A673 (cell line): ENCODE measurements at regions not wholly inside any gene's neighbourhood (a gene's known extent, or its start where the extent isn't known, plus 50 kb on each side); places are given as distances from the start of the nearest gene placed in this dataset.

ENCODE experiments used
- BruUV-seq: library from RNA; stranded (reverse); fragments of 400-500 nt; replicated peaks from 2 replicates; lab custom pipeline; 2021; lab: Mats Ljungman, UMichigan
- CTCF ChIA-PET: fragments of 300-600 bp; sonication (Branson Sonifier 250); formaldehyde crosslinking; loops from one replicate; lab custom pipeline; 2022; ENCODE audit warnings: antibody characterized with exemption; lab: Charles Lee
- POLR2A ChIA-PET: fragments of 300-600 bp; sonication (Branson Sonifier 250); formaldehyde crosslinking; loops from one replicate; lab custom pipeline; 2022; ENCODE audit warnings: antibody characterized with exemption; ENCODE audit not compliant: low non-redundant PET; lab: Charles Lee
- DNase-seq: peaks from one replicate; pipeline ENCODE4 v3.0.0-alpha.2; 2015; ENCODE audit warnings: low spot score
- H3K27ac ChIP-seq: fragments of 200-600 bp; sonication (generic); 2 replicates; pipeline ENCODE4 v1.5.1; 2016; ENCODE audit warnings: mixed run types, low read depth, mild to moderate bottlenecking, mixed read lengths, antibody characterized with exemption, low read length; ENCODE audit not compliant: poor library complexity, severe bottlenecking
- H3K27me3 ChIP-seq: fragments of 200-600 bp; sonication (generic); replicated peaks from 2 replicates; pipeline ENCODE4 v1.6.1; 2017; ENCODE audit warnings: mixed run types, low read depth, mild to moderate bottlenecking, mixed read lengths, antibody characterized with exemption, low read length; ENCODE audit not compliant: insufficient read depth, poor library complexity
- H3K36me3 ChIP-seq: fragments of 200-600 bp; sonication (generic); 2 replicates; pipeline ENCODE4 v1.6.1; 2016; ENCODE audit warnings: mixed run types, mild to moderate bottlenecking, mixed read lengths, antibody characterized with exemption, low read length; ENCODE audit not compliant: insufficient read depth, poor library complexity, severe bottlenecking
- H3K4me1 ChIP-seq: fragments of 200-600 bp; sonication (generic); 2 replicates; pipeline ENCODE4 v1.6.1; 2017; ENCODE audit warnings: mixed run types, mild to moderate bottlenecking, mixed read lengths, antibody characterized with exemption, low read length; ENCODE audit not compliant: insufficient read depth, poor library complexity, severe bottlenecking
- H3K4me3 ChIP-seq: fragments of 200-600 bp; sonication (generic); 2 replicates; pipeline ENCODE4 v1.5.1; 2016; ENCODE audit warnings: low read depth, mixed run types, mild to moderate bottlenecking, mixed read lengths, low read length; ENCODE audit not compliant: poor library complexity, severe bottlenecking
- H3K9me3 ChIP-seq: fragments of 200-600 bp; sonication (generic); 2 replicates; pipeline ENCODE4 v1.6.1; 2016; ENCODE audit warnings: mixed run types, low read depth, mild to moderate bottlenecking, mixed read lengths, antibody characterized with exemption, low read length; ENCODE audit not compliant: poor library complexity, severe bottlenecking
- CTCF ChIP-seq: fragments of 300-800, 200-600 bp; sonication (generic); conservative IDR thresholded peaks from 2 replicates; pipeline ENCODE4 v1.5.1; 2017; ENCODE audit warnings: low read depth, mild to moderate bottlenecking, antibody characterized with exemption, low read length, moderate library complexity, mixed read lengths
- EZH2 ChIP-seq: fragments of 200-600 bp; sonication (generic); IDR thresholded peaks from 2 replicates; pipeline ENCODE4 v1.6.1; 2017; ENCODE audit warnings: borderline replicate concordance, low read depth, mild to moderate bottlenecking, mixed read lengths, antibody characterized with exemption, low read length; ENCODE audit not compliant: poor library complexity, severe bottlenecking
- intact Hi-C: fragments of 100-400 bp; cut with micrococcal nuclease; formaldehyde crosslinking; loops from one replicate; pipeline ENCODE4 v1.10.0; 2022; ENCODE audit not compliant: unreplicated experiment

DNA sequence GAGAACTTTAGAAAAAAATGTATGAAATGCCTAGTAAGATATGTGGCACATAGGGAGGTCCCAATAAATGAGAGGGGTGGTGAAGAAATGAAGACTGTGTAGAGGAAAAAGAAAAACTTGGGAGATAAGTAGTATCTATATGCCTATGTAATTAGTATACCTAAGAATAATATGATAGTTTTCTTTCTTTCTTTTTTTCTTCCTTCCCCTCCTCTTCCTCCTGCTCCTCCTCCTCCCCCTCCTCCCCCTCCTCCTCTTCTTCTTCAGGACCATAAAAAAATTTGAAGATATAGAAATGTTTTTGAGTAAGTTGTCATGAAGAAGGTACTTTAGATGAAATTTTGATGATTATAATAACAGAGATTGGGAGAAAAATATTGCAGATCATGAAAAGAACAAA lies 857.4 kb downstream of the MAT2B start:
- no peak for DNase-seq
- intact Hi-C loops: no loop called here
- Histone ChIP-seq H3K27ac (no peak overlapping the region), H3K9me3 (no peaks in the 10 kb centered on the region), H3K36me3 (no peaks in the 10 kb centered on the region), H3K4me3 (no peak overlapping the region), H3K27me3 (peaks cover 30% of the 10 kb centered on the region), H3K4me1 (no peaks in the 10 kb centered on the region)
- CTCF ChIA-PET: no interaction called here
- POLR2A ChIA-PET: no interaction called here
- no TSS peak for BruUV-seq
- no peak for TF ChIP-seq EZH2

- H3K4me3 ChIP-seq: no peak overlapping the region
- H3K9me3 ChIP-seq: no peaks in the 10 kb centered on the region
- TF ChIP-seq EZH2 (no peak), CTCF (no peak)
- BruUV-seq: no TSS peak
- peaks cover 30% of the 10 kb centered on the region for H3K27me3 ChIP-seq
- H3K4me1 ChIP-seq: no peaks in the 10 kb centered on the region
- no peak for DNase-seq
- no peaks in the 10 kb centered on the region for H3K36me3 ChIP-seq
- CTCF ChIA-PET: no interaction called here
- no peak overlapping the region for H3K27ac ChIP-seq
- intact Hi-C loops: no loop called here
- POLR2A ChIA-PET: no interaction called here
These were observed 859.1 kb downstream of the MAT2B start for GRCh38 chr5:164364237-164365208.

- POLR2A ChIA-PET: no interaction called here
- no peak for DNase-seq
- Histone ChIP-seq H3K4me1 (no peaks in the 10 kb centered on the region), H3K27me3 (no peaks in the 10 kb centered on the region), H3K27ac (no peak overlapping the region), H3K4me3 (no peak overlapping the region), H3K9me3 (no peaks in the 10 kb centered on the region), H3K36me3 (no peaks in the 10 kb centered on the region)
- TF ChIP-seq EZH2 (no peak), CTCF (no peak)
- CTCF ChIA-PET: no interaction called here
- intact Hi-C loops: no loop called here
- no TSS peak for BruUV-seq
These were observed 865.4 kb downstream of the MAT2B start for GRCh38 chr5:164370841-164371240.
